ENCODE measurements at regions not wholly inside any gene's neighbourhood (a gene's known extent, or its start where the extent isn't known, plus 50 kb on each side); places are given as distances from the start of the nearest gene placed in this dataset.

GRCh38 chr7:45259966-45260646 is 102.5 kb downstream of the RAMP3 start:
- dilution Hi-C loops (cut with HindIII; ENCODE audit: low sequenced_read_pairs, unreplicated experiment) = no loop called here
- Histone ChIP-seq H2AK9ac (replicated peaks; ENCODE audit: low read depth, low read length, poor library complexity) (no peak overlapping the region), H3K4me1 (ENCODE audit: control insufficient read depth, insufficient read depth, low read length) (no peaks in the 10 kb centered on the region), H3K4me3 (ENCODE audit: insufficient read depth, low read depth, low read length) (no peak overlapping the region), H2AFZ (replicated peaks; ENCODE audit: low read length, poor library complexity) (peak overlapping the region; percentile 63), H2BK15ac (ENCODE audit: low read depth, low read length) (no peak overlapping the region), H3K9ac (ENCODE audit: low read depth, low read length) (no peak overlapping the region), H3K4ac (ENCODE audit: low read depth, low read length) (no peak overlapping the region), H3K56ac (ENCODE audit: extremely low read depth, insufficient read depth, low read length) (no peak overlapping the region), H4K5ac (ENCODE audit: low read depth, low read length) (no peak overlapping the region), H4K20me1 (ENCODE audit: insufficient read depth, low read length) (no peaks in the 10 kb centered on the region), H4K91ac (ENCODE audit: insufficient read depth, low read depth, low read length) (no peak overlapping the region), H3K23ac (ENCODE audit: low read depth, low read length) (no peak overlapping the region), H3K36me3 (ENCODE audit: control insufficient read depth, insufficient read depth, low read length) (no peaks in the 10 kb centered on the region), H3K79me1 (ENCODE audit: low read depth in 1 of 2, low read length in 2 of 2) (no peaks in the 10 kb centered on the region), H3K27ac (ENCODE audit: insufficient read depth, low read length) (no peak overlapping the region), H4K8ac (ENCODE audit: low read depth in 2 of 2, low read length in 2 of 2) (no peak overlapping the region), H2BK20ac (ENCODE audit: low read depth, low read length) (no peak overlapping the region), H3K27me3 (ENCODE audit: control insufficient read depth, insufficient read depth, low read length) (peaks cover 5% of the 10 kb centered on the region), H3K9me3 (ENCODE audit: control insufficient read depth, insufficient read depth, low read length) (no peaks in the 10 kb centered on the region), H3K14ac (replicated peaks; ENCODE audit: low read depth, low read length) (no peak overlapping the region), H2AK5ac (ENCODE audit: low read depth, low read length) (no peak overlapping the region), H2BK5ac (ENCODE audit: low read depth, low read length, poor library complexity, severe bottlenecking) (no peak overlapping the region), H3K18ac (ENCODE audit: low read depth, low read length) (no peak overlapping the region), H3K4me2 (ENCODE audit: low read depth, low read length) (no peak overlapping the region), H3K9me1 (ENCODE audit: insufficient read depth, low read length) (no peaks in the 10 kb centered on the region), H2BK120ac (ENCODE audit: low read depth, low read length) (no peak overlapping the region)
- peak; percentile 71 for TF ChIP-seq SMC3 (IDR thresholded peaks at IDR 0.05; ENCODE audit: low read depth, low read length)
- TF ChIP-seq RAD21 (IDR thresholded peaks at IDR 0.05; ENCODE audit: low read length) = peak; percentile 83
- no peak for TF ChIP-seq RFX5 (IDR thresholded peaks at IDR 0.05; ENCODE audit: low read depth, low read length)
- peak; percentile 87 for TF ChIP-seq CTCF (conservative IDR thresholded peaks at IDR 0.05; ENCODE audit: low read depth, low read length)
- CTCF ChIA-PET = no interaction called here
- ATAC-seq (ENCODE audit: low read depth) (peak; percentile 95), DNase-seq (peak; percentile 7)
- in situ Hi-C loops (cut with MboI; ENCODE audit: low sequenced_read_pairs) = no loop called here
- POLR2A ChIA-PET (ENCODE audit: unreplicated experiment) = no interaction called here
- BruUV-seq (replicated peaks) = no TSS peak
- WGBS, 2 experiments (ENCODE audit: extremely low coverage in 2 of 2, insufficient read length in 1 of 2) = 0% methylated on average over 5 of the region's 30 CpGs; no CpG with 5 or more reads in 1 of the 2 experiments
- intact Hi-C loops (cut with micrococcal nuclease) = loop anchor here (1.0 kb wide), 1 partner anchor 106 kb away; no protein-coding TSS in a partner anchor
